Left ventricle myocardium inferior (tissue), 1 donor: ENCODE measurements at regions not wholly inside any gene's neighbourhood (a gene's known extent, or its start where the extent isn't known, plus 50 kb on each side); places are given as distances from the start of the nearest gene placed in this dataset.

ENCODE experiments used
- DNase-seq: peaks from one replicate; pipeline ENCODE4 v3.0.0-alpha.2; 2020
- H3K27ac ChIP-seq: fragments of 200-600 bp; replicated peaks from 2 replicates; pipeline ENCODE4 v1.8.0; 2021
- H3K27me3 ChIP-seq: fragments of 200-600 bp; 2 replicates; pipeline ENCODE4 v1.8.0; 2021; ENCODE audit warnings: low read depth
- H3K36me3 ChIP-seq: fragments of 200-600 bp; 2 replicates; pipeline ENCODE4 v1.8.0; 2021
- H3K4me1 ChIP-seq: fragments of 200-600 bp; 2 replicates; pipeline ENCODE4 v1.8.0; 2021
- H3K4me3 ChIP-seq: fragments of 200-600 bp; 2 replicates; pipeline ENCODE4 v1.8.0; 2021; ENCODE audit warnings: mild to moderate bottlenecking, moderate library complexity
- H3K9me3 ChIP-seq: fragments of 200-600 bp; replicated peaks from 2 replicates; pipeline ENCODE4 v1.8.0; 2021
- CTCF ChIP-seq: fragments of 200-600 bp; IDR thresholded peaks from 2 replicates; pipeline ENCODE4 v1.8.0; 2021; ENCODE audit warnings: antibody characterized with exemption, mild to moderate bottlenecking, borderline replicate concordance
- intact Hi-C: fragments of 100-400 bp; cut with micrococcal nuclease; formaldehyde crosslinking; loops from one replicate; pipeline ENCODE4 v1.11.0; 2022
- donor health status: DM: no; HTN: yes; CAD: no; lungs with severe emphysema.

DNA sequence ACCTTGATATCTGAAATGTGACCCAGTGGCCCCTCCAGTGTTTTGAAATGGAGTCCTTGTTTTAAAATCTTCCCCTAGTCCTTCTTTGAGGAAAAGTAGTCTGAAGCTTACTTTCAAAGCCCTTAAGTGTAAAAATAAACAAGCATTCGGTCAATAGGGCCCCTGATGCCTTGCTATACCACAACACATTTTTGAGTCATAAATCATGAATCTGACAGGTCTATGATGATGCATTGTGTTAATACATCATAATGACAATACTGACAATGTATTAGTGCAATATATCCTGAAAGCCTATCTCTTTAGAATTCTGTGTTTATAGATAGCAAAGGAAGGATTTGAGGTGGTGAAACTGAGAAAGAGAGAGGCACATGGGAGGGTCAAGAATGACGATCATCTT is 464.2 kb downstream of the MEIS1 start:
- no peak overlapping the region for H3K4me3 ChIP-seq
- no peak overlapping the region for H3K27ac ChIP-seq
- no peak for TF ChIP-seq CTCF

DNA sequence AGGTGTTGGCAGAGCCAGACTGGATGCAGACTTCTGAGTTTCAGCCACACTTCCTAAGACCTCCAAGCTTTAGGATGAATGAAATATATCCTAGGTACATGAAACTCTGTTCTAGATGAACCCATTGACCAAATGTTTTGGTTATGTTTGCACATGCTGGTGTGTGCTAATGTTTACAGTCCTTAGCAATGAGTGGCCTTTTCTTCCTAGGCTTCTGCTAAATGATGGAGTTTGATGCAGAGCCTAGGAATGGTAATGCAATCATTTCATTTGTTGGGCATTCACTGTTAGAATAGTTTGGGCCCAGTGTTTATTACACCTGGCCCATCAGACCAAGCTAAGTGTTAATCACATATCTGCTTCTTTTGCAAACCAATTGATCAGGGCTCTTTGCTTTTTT is 464.7 kb downstream of the MEIS1 start:
- TF ChIP-seq CTCF: no peak
- H3K27ac ChIP-seq: no peak overlapping the region
- intact Hi-C loops: no loop called here

More for the DNA sequence above, 464.2 kb downstream of the MEIS1 start:
- Histone ChIP-seq H3K4me1 (peaks cover 20% of the 10 kb centered on the region), H3K36me3 (no peaks in the 10 kb centered on the region), H3K27me3 (no peaks in the 10 kb centered on the region), H3K9me3 (peaks cover 2% of the 10 kb centered on the region)
- DNase-seq: no peak
- intact Hi-C loops: no loop called here

GRCh38 chr2:66901344-66901743 is 466.4 kb downstream of the MEIS1 start:
- DNase-seq: no peak
- TF ChIP-seq CTCF: no peak
- Histone ChIP-seq H3K27ac (no peak overlapping the region), H3K27me3 (no peaks in the 10 kb centered on the region), H3K36me3 (no peaks in the 10 kb centered on the region), H3K9me3 (no peaks in the 10 kb centered on the region), H3K4me3 (no peak overlapping the region), H3K4me1 (peaks cover 20% of the 10 kb centered on the region)
- intact Hi-C loops: no loop called here

More for the DNA sequence above, 464.7 kb downstream of the MEIS1 start:
- DNase-seq: no peak
- Histone ChIP-seq H3K27me3 (no peaks in the 10 kb centered on the region), H3K9me3 (no peaks in the 10 kb centered on the region), H3K36me3 (no peaks in the 10 kb centered on the region), H3K4me3 (no peak overlapping the region), H3K4me1 (peaks cover 20% of the 10 kb centered on the region)

DNA sequence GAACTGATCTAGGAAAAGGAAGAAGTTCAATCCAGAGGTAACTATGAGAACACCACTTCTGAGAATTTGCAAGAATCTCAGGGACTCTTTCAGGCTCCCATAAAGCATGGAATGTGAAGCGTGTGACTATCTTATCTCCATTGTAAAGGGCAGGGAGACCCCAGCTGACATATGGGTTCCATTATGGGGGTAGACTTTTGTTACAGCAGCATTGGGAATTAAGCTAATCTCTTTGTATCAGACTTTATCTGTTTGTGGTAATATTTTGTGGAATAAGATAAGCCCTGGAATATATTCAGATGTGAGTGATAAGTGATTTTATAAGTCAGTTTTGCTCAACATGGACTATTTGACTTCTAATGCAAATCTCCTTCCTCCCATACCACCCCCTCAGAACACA is 468.3 kb downstream of the MEIS1 start:
- DNase-seq: no peak
- Histone ChIP-seq H3K9me3 (no peaks in the 10 kb centered on the region), H3K4me3 (no peak overlapping the region), H3K4me1 (peaks cover 9% of the 10 kb centered on the region), H3K36me3 (no peaks in the 10 kb centered on the region), H3K27me3 (no peaks in the 10 kb centered on the region), H3K27ac (no peak overlapping the region)
- no peak for TF ChIP-seq CTCF
- intact Hi-C loops: no loop called here

DNA sequence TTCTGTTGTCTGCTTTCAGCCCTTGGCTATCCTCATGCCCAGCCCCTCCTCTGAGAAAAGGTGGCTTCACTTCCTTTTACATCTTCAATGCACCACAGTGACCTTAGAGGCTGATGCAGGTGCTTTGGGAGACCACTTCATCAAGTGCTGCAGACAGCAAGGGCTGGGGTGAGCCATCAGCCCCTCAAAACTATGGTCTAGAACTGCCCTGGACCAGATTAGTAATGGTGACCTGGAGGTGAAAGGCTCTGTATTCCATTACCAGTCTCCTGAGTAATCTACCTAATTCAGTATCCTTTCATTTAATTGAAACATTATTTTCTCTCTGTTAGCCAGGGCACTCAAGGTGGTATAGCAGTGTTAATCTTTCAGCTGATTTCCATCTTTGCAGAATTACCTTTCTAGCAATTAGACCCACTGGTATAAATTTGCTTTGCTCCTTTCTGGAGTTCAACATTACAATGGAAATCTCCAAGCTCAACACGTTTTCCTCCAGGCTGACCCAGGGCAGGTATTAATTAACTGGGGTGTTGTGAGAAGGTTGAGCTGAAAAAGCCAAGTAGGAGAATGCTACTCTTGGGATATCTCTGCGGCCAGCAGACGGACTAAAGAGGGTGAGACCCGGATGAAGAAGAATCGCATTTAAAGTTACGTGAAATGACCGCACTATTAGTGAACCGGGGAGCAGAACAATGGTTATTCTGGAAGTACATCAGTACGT is 469.0 kb downstream of the MEIS1 start:
- intact Hi-C loops: no loop called here
- peaks cover 9% of the 10 kb centered on the region for H3K4me1 ChIP-seq
- DNase-seq: no peak

More for the DNA sequence above, 469.0 kb downstream of the MEIS1 start:
- Histone ChIP-seq H3K36me3 (no peaks in the 10 kb centered on the region), H3K27me3 (no peaks in the 10 kb centered on the region), H3K27ac (no peak overlapping the region), H3K4me3 (no peak overlapping the region), H3K9me3 (no peaks in the 10 kb centered on the region)
- TF ChIP-seq CTCF: no peak
